KBM-7 (cell line): ENCODE measurements at regions not wholly inside any gene's neighbourhood (a gene's known extent, or its start where the extent isn't known, plus 50 kb on each side); places are given as distances from the start of the nearest gene placed in this dataset.
A peak's percentile ranks its signal among the peaks of the same experiment; 100 is the strongest.
"Not testable (repeated sequence)": the region's sequence is repeated elsewhere in the genome, so short reads cannot be mapped to it uniquely, and the experiment has no call there.

Source experiments
- DNase-seq: peaks from one replicate; pipeline ENCODE4 v3.0.0-alpha.2; 2015
- in situ Hi-C: fragments of 300-500 bp; cut with MboI; formaldehyde crosslinking; loops from 2 replicates; pipeline ENCODE4 v1.14.3; 2020; ENCODE audit warnings: low sequenced_read_pairs, low pct_unique_long_range_greater_than_20kb, mixed read lengths

GRCh38 chr1:228796945-228797344 is 61.7 kb downstream of the RHOU start:
- DNase-seq: peak; percentile 32
- in situ Hi-C loops: not testable (repeated sequence)

- DNase-seq: no peak
- in situ Hi-C loops: no loop called here
Measured at GRCh38 chr1:228798035-228798434, 62.8 kb downstream of the RHOU start.

DNA sequence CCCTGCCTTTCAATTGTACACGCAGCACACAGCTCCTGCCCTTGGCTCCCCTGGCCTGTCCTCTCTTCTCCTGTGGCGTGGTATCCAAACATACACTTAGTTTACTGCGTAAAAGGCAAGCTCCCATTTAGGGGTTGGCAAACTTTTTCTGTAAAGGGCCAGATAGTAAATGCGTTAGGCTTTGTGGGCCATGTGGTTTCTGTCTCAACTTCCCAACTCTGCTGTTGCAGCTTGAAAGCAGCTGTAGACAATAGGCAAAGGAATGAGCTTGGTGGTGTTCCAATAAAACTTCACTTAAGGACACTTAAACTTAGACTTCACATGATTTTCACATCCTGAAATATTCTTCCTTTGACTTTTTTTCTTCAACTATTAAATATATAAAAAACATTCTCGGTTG is 63.3 kb downstream of the RHOU start:
- in situ Hi-C loops: no loop called here
- no peak for DNase-seq

DNA sequence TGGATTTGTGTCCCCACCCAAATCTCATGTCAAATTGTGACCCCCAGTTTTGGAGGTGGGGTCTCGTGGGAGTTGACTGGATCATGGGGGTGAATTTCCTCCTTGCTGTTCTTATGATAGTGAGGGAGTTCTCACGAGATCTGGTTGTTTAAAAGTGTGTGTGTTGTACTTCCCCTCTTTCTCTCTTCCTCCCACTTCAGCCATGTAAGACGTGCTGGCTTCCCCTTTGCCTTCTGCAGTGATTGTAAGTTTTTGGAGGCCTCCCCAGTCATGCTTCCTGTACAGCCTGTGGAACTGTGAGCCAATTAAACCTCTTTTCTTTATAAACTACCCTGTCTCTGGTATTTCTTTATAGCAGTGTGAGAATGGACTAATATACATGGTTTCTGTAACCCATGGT is 64.6 kb downstream of the RHOU start:
- peak; percentile 39 for DNase-seq
- in situ Hi-C loops: no loop called here

DNA sequence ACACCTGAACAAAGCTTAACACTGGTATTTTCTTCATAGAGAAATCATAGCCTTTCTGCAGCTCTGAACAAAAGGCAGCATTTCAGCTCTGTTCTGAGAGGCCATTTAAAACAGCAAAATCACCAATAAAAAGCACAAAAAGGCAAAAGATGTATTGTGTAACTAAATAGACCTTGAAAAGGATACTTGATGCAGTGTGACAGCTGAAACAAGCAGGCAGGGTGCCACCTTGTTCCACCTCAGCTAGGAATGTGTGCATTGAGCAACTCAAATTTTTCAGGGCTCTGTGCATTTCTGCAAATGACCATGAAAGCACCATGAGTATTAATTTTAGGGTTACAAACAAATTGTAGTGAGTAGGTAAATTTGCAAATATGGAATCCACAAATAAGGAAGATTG is 65.8 kb downstream of the RHOU start:
- in situ Hi-C loops: no loop called here
- DNase-seq: no peak

- in situ Hi-C loops: no loop called here
- no peak for DNase-seq
Measured at GRCh38 chr1:228802386-228803220, 67.3 kb downstream of the RHOU start.

DNA sequence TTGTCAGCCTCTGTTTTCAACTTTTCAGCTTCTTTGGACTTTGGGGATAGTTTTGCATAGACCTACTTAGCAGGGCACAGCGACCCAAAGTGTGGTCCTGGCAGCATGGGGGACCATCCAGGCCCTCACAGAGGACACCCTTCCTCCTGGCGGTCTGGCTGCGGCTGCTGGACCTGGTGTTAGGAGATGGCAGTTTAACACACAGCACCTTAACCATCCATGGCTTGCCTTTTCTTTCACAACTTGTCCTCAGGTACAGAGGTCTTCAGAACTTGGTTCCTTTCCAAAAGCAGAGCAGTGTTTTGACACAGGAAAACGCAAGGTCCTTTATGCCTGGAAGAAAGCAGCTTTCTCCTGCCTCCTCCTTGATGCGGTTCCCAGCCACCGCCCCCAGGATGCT is 68.1 kb downstream of the RHOU start:
- in situ Hi-C loops: no loop called here
- no peak for DNase-seq

- no peak for DNase-seq
- in situ Hi-C loops: no loop called here
Measured at GRCh38 chr1:228804173-228804572, 68.9 kb downstream of the RHOU start.

DNA sequence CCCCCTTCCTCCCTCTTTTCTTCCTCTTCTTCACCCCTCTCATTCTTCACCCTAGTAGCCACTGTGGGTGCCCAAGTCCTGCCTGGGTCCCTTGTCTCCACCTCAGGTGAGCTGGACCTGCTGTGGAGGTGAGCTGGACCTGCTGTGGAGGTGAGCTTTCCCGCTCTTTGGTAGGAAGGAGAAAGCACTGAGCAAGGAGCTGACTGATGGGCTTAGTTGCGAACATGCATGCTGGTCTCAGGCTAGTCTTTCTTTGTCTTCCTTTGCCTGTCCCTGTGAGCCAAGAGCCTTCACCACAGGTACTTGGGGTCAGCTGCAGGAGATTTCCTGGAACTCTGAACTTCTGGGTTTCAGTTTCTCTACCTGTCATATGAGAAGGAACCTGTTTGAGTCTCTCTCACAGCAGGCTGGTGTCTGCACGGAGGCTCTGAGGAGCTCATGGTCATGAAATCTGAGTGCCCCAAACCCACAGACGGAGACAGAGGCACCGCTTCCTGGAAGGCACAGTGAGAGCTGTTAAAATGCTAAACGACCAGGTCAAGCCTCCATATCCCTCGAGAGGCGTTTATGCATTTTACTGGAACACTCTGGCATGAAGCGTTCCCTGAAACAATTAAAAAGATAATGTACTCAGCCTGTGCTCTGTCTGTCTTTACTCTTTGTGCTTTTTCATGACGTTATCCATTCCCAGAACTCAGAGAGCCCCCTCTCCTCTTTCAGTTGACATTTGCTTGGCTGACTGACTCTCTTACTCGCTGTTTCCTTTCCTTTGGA is 69.5 kb downstream of the RHOU start:
- no peak for DNase-seq
- in situ Hi-C loops: no loop called here

GRCh38 chr1:228807904-228808605 is 72.8 kb downstream of the RHOU start:
- in situ Hi-C loops: no loop called here
- no peak for DNase-seq

- in situ Hi-C loops: no loop called here
- no peak for DNase-seq
Measured at GRCh38 chr1:228809621-228810394, 74.5 kb downstream of the RHOU start.

- in situ Hi-C loops: no loop called here
- no peak for DNase-seq
Measured at GRCh38 chr1:228810395-228810758, 75.1 kb downstream of the RHOU start.

DNA sequence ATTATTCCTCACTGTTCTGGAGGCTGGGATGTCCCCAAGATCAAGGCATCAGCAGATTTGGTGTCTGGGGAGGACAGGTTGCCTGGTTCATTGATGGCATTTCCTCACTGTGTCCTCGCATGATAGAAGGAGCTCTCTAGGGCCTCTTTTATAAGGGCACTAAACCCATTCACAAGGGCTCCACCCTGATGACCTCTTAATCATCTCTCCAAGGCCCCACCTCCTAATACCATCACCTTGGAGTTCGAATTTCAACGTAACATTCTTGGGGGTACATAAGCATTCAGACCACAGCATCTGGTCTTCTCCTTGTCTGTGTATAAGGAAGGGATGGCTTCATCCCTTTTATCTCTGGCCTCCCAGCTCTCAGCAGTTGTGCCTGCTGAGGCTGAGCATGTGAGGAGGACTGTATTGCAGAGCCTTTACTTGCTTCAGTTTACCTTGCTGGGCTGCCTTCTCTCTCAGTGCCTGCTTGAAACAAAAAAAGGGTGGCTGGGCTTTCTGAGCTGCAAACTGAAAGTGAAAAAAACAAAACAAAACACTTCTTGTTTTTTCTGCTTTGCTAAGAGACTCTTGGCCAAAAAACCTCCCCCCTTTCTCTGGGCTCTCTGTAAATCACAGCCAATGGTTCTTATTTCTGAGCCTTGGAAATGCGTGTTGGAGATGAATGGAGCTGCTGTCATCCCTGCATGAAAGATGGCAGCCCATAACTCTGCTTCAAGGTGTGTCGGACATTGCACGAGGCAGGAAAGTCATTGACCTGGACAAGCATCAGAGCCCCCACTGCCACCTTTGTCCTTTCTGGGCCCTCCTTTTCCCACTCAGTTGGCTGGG is 75.8 kb downstream of the RHOU start:
- in situ Hi-C loops: no loop called here
- DNase-seq: no peak

GRCh38 chr1:228811712-228812305 is 76.5 kb downstream of the RHOU start:
- in situ Hi-C loops: no loop called here
- no peak for DNase-seq

- in situ Hi-C loops: no loop called here
- DNase-seq: no peak
Measured at GRCh38 chr1:228812961-228813360, 77.7 kb downstream of the RHOU start.

DNA sequence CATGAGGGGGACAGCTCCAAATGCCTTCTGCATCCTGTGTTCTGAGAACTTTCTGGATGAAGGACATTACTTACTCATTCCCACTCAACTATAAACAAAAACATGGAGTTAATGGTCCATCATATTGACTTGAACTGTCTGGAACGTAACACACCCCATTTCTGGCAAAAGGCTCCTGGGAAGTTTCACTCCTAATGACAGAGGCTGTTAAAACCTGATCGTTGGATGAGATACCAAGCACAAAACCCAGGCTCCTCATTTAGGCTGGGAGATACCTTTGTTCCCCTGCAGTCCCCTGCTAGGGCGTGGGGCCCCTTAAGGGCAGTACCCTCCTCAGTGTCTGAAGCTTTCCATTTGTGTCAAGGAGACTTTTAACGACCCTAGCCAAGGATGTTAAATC is 78.9 kb downstream of the RHOU start:
- in situ Hi-C loops: no loop called here
- no peak for DNase-seq

- in situ Hi-C loops: no loop called here
- DNase-seq: no peak
Measured at GRCh38 chr1:228818296-228818695, 83.0 kb downstream of the RHOU start.

- in situ Hi-C loops: no loop called here
- no peak for DNase-seq
Measured at GRCh38 chr1:228818928-228819630, 83.8 kb downstream of the RHOU start.
